H9 (cell line): ENCODE measurements at regions not wholly inside any gene's neighbourhood (a gene's known extent, or its start where the extent isn't known, plus 50 kb on each side); places are given as distances from the start of the nearest gene placed in this dataset.
A peak's percentile ranks its signal among the peaks of the same experiment; 100 is the strongest.

Experiments
- DNase-seq: peaks from one replicate; pipeline ENCODE4 v3.0.0-alpha.2; 2017
- H2AFZ ChIP-seq: one replicate; pipeline ENCODE4 v1.6.1; 2013; ENCODE audit warnings: mild to moderate bottlenecking, low read length, control low read depth, moderate library complexity
- H2AK5ac ChIP-seq: 2 replicates; pipeline ENCODE4 v1.6.1; 2013; ENCODE audit warnings: low read length, control low read depth, mixed read lengths; ENCODE audit not compliant: insufficient read length
- H2BK120ac ChIP-seq: one replicate; pipeline ENCODE4 v1.6.1; 2013; ENCODE audit warnings: low read depth, mild to moderate bottlenecking, low read length, control low read depth, inconsistent platforms; ENCODE audit not compliant: poor library complexity, severe bottlenecking
- H2BK12ac ChIP-seq: 2 replicates; pipeline ENCODE4 v1.6.1; 2013; ENCODE audit warnings: low read length, control low read depth, mixed read lengths, low read depth; ENCODE audit not compliant: insufficient read length
- H2BK15ac ChIP-seq: 2 replicates; pipeline ENCODE4 v1.6.1; 2013; ENCODE audit warnings: low read depth, low read length, control low read depth
- H2BK20ac ChIP-seq: one replicate; pipeline ENCODE4 v1.6.1; 2013; ENCODE audit warnings: low read depth, mild to moderate bottlenecking, low read length, control low read depth, inconsistent platforms; ENCODE audit not compliant: poor library complexity, severe bottlenecking
- H2BK5ac ChIP-seq: 2 replicates; pipeline ENCODE4 v1.6.1; 2013; ENCODE audit warnings: low read length, control low read depth, mixed read lengths; ENCODE audit not compliant: insufficient read length
- H3K14ac ChIP-seq: 2 replicates; pipeline ENCODE4 v1.6.1; 2013; ENCODE audit warnings: low read length, control low read depth; ENCODE audit not compliant: insufficient read depth
- H3K18ac ChIP-seq: 2 replicates; pipeline ENCODE4 v1.6.1; 2013; ENCODE audit warnings: low read depth, mild to moderate bottlenecking, mixed read lengths, low read length, control low read depth; ENCODE audit not compliant: insufficient read length
- H3K23ac ChIP-seq: 2 replicates; pipeline ENCODE4 v1.6.1; 2013; ENCODE audit warnings: low read length, control low read depth, mixed read lengths, low read depth; ENCODE audit not compliant: insufficient read length
- H3K23me2 ChIP-seq: 2 replicates; pipeline ENCODE4 v1.6.1; 2013; ENCODE audit warnings: low read depth, mild to moderate bottlenecking, mixed read lengths, low read length, control low read depth; ENCODE audit not compliant: insufficient read length, poor library complexity, severe bottlenecking
- H3K27ac ChIP-seq: 2 replicates; pipeline ENCODE4 v1.5.1; 2013; ENCODE audit warnings: low read length, control low read depth, mixed read lengths, low read depth; ENCODE audit not compliant: insufficient read length
- H3K27me3 ChIP-seq: 2 replicates; pipeline ENCODE4 v1.6.1; 2013; ENCODE audit warnings: low read length, control low read depth, inconsistent platforms; ENCODE audit not compliant: insufficient read depth
- H3K4ac ChIP-seq: 2 replicates; pipeline ENCODE4 v1.6.1; 2013; ENCODE audit warnings: low read depth, mild to moderate bottlenecking, control low read depth, inconsistent platforms, low read length, moderate library complexity
- H3K4me1 ChIP-seq: 2 replicates; pipeline ENCODE4 v1.6.1; 2013; ENCODE audit warnings: low read length, control low read depth, inconsistent platforms; ENCODE audit not compliant: insufficient read depth
- H3K4me2 ChIP-seq: 2 replicates; pipeline ENCODE4 v1.6.1; 2013; ENCODE audit warnings: low read length, control low read depth, mixed read lengths; ENCODE audit not compliant: insufficient read length, insufficient read depth
- H3K56ac ChIP-seq: 2 replicates; pipeline ENCODE4 v1.6.1; 2013; ENCODE audit warnings: low read depth, mild to moderate bottlenecking, mixed read lengths, low read length, control low read depth; ENCODE audit not compliant: insufficient read length
- H3K79me1 ChIP-seq: 2 replicates; pipeline ENCODE4 v1.6.1; 2013; ENCODE audit warnings: low read depth, mild to moderate bottlenecking, moderate library complexity, low read length, control low read depth, inconsistent platforms; ENCODE audit not compliant: insufficient read depth, poor library complexity, severe bottlenecking
- H3K79me2 ChIP-seq: 2 replicates; pipeline ENCODE4 v1.6.1; 2013; ENCODE audit warnings: low read length, control low read depth, inconsistent platforms; ENCODE audit not compliant: insufficient read depth
- H3K9ac ChIP-seq: 2 replicates; pipeline ENCODE4 v1.6.1; 2013; ENCODE audit warnings: low read length, control low read depth, mixed read lengths; ENCODE audit not compliant: insufficient read length; ENCODE audit errors: extremely low read depth
- H3K9me3 ChIP-seq: one replicate; pipeline ENCODE4 v1.6.1; 2013; ENCODE audit warnings: low read depth, low read length, inconsistent platforms; ENCODE audit not compliant: control insufficient read depth
- H3T11ph ChIP-seq: one replicate; pipeline ENCODE4 v1.6.1; 2013; ENCODE audit warnings: mild to moderate bottlenecking, low read length, control low read depth, inconsistent platforms
- H4K20me1 ChIP-seq: one replicate; pipeline ENCODE4 v1.6.1; 2013; ENCODE audit not compliant: control insufficient read depth, insufficient read length, insufficient read depth
- H4K5ac ChIP-seq: 2 replicates; pipeline ENCODE4 v1.6.1; 2013; ENCODE audit warnings: low read depth, mild to moderate bottlenecking, mixed read lengths, low read length, control low read depth; ENCODE audit not compliant: insufficient read length
- H4K8ac ChIP-seq: replicated peaks from 2 replicates; pipeline ENCODE4 v1.6.1; 2013; ENCODE audit warnings: low read length, control low read depth, mixed read lengths, low read depth; ENCODE audit not compliant: insufficient read length
- H4K91ac ChIP-seq: 2 replicates; pipeline ENCODE4 v1.6.1; 2013; ENCODE audit warnings: low read depth, mild to moderate bottlenecking, moderate library complexity, mixed read lengths, low read length, control low read depth; ENCODE audit not compliant: insufficient read length
- H3K27ac Mint-ChIP-seq, 3 experiments: 2 replicates in 2 of 3; 3 replicates in 1 of 3; pipeline ENCODE4 v1.8.0; 2020 to 2021; ENCODE audit warnings: mixed read lengths in 3 of 3, mild to moderate bottlenecking in 1 of 3, moderate library complexity in 1 of 3
- H3K27me3 Mint-ChIP-seq: 2 replicates; pipeline ENCODE4 v1.8.0; 2021; ENCODE audit warnings: low read depth, mild to moderate bottlenecking, moderate library complexity, mixed read lengths
- H3K36me3 Mint-ChIP-seq, 3 experiments: 2 replicates in 2 of 3; 3 replicates in 1 of 3; pipeline ENCODE4 v1.8.0; 2020 to 2021; ENCODE audit warnings: low read depth in 3 of 3, mixed read lengths in 3 of 3; ENCODE audit not compliant: insufficient read depth in 1 of 3
- H3K4me1 Mint-ChIP-seq, 2 experiments: 2 replicates each; pipeline ENCODE4 v1.8.0; 2020; ENCODE audit warnings: mixed read lengths in 2 of 2
- H3K4me3 Mint-ChIP-seq, 2 experiments: 2 replicates in 1 of 2; 3 replicates in 1 of 2; pipeline ENCODE4 v1.8.0; 2020 to 2021; ENCODE audit warnings: mild to moderate bottlenecking in 2 of 2, mixed read lengths in 2 of 2, moderate library complexity in 1 of 2
- H3K9me3 Mint-ChIP-seq, 2 experiments: 2 replicates in 1 of 2; 3 replicates in 1 of 2; pipeline ENCODE4 v1.8.0; 2020; ENCODE audit warnings: mild to moderate bottlenecking in 2 of 2, mixed read lengths in 2 of 2, moderate library complexity in 1 of 2
- WGBS: extraction: QIAGEN DNeasy Blood & Tissue Kit; methylation state at CpG from one replicate; pipeline ENCODE4 v1.1.7; 2013; ENCODE audit warnings: missing lambda C conversion rate, low lambda C conversion rate, mixed read lengths; ENCODE audit not compliant: insufficient read length; ENCODE audit errors: extremely low coverage; 5-methylcytosine and 5-hydroxymethylcytosine counted together
- TF ChIP-seq, protein P1 (sequence below): fragments of 200-600 bp; sonication (generic); conservative IDR thresholded peaks from 3 replicates; pipeline ENCODE4 v1.8.0; 2021; ENCODE audit warnings: antibody characterized with exemption, mild to moderate bottlenecking

- no peak overlapping the region for H2BK12ac ChIP-seq
- H3K4me1 Mint-ChIP-seq: no peaks in the 10 kb centered on the region; a peak in 1 of 4 replicates
- no CpG with 5 or more reads among the region's 5 CpGs for WGBS
These were observed 238.3 kb upstream of the IRX1 start for GRCh38 chr5:3357291-3357690.

More at GRCh38 chr5:3357291-3357690, 238.3 kb upstream of the IRX1 start:
- DNase-seq: peak; percentile 6
- H3K9ac ChIP-seq: no peak overlapping the region
- H3K23ac ChIP-seq: no peak overlapping the region
- H3K14ac ChIP-seq: no peak overlapping the region
- H4K91ac ChIP-seq: no peak overlapping the region
- no peak overlapping the region for H2BK5ac ChIP-seq
- no peaks in the 10 kb centered on the region for H3K79me2 ChIP-seq
- Mint-ChIP-seq H3K27me3 (peaks cover 7% of the 10 kb centered on the region), H3K27ac (no peak overlapping the region), H3K9me3 (peaks cover 5 to 7% of the 10 kb centered on the region in 2 experiments; a peak in 3 of 5 replicates), H3K4me3 (no peak overlapping the region), H3K36me3 (peaks cover 0 to 2% (median 0%) of the 10 kb centered on the region in 3 experiments; a peak in 1 of 7 replicates)
- H3K18ac ChIP-seq: no peak overlapping the region
- H3K27ac ChIP-seq: no peak overlapping the region
- no peak overlapping the region for H3K56ac ChIP-seq
- no peak overlapping the region for H2AK5ac ChIP-seq
- no peak overlapping the region for H4K8ac ChIP-seq
- H3K27me3 ChIP-seq: no peaks in the 10 kb centered on the region
- H3T11ph ChIP-seq: no peak overlapping the region
- no peak overlapping the region for H2BK20ac ChIP-seq
- H4K20me1 ChIP-seq: no peaks in the 10 kb centered on the region
- no peak overlapping the region for H2AFZ ChIP-seq
- H3K79me1 ChIP-seq: no peaks in the 10 kb centered on the region
- H3K4ac ChIP-seq: no peak overlapping the region
- no peak overlapping the region for H3K4me2 ChIP-seq
- H3K23me2 ChIP-seq: no peaks in the 10 kb centered on the region
- H3K9me3 ChIP-seq: no peaks in the 10 kb centered on the region
- no peak overlapping the region for H2BK120ac ChIP-seq
- TF ChIP-seq, protein P1, sequence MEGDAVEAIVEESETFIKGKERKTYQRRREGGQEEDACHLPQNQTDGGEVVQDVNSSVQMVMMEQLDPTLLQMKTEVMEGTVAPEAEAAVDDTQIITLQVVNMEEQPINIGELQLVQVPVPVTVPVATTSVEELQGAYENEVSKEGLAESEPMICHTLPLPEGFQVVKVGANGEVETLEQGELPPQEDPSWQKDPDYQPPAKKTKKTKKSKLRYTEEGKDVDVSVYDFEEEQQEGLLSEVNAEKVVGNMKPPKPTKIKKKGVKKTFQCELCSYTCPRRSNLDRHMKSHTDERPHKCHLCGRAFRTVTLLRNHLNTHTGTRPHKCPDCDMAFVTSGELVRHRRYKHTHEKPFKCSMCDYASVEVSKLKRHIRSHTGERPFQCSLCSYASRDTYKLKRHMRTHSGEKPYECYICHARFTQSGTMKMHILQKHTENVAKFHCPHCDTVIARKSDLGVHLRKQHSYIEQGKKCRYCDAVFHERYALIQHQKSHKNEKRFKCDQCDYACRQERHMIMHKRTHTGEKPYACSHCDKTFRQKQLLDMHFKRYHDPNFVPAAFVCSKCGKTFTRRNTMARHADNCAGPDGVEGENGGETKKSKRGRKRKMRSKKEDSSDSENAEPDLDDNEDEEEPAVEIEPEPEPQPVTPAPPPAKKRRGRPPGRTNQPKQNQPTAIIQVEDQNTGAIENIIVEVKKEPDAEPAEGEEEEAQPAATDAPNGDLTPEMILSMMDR: no peak
- H3K4me1 ChIP-seq: no peaks in the 10 kb centered on the region; the same call in 1 of the 2 replicates
- H4K5ac ChIP-seq: no peak overlapping the region
- H2BK15ac ChIP-seq: no peak overlapping the region
